Endothelial cell of umbilical vein (primary cell): ENCODE measurements at regions not wholly inside any gene's neighbourhood (a gene's known extent, or its start where the extent isn't known, plus 50 kb on each side); places are given as distances from the start of the nearest gene placed in this dataset.

Experiments used
- BruUV-seq: library from RNA; stranded (reverse); fragments of 400-500 nt; replicated peaks from 2 replicates; lab custom pipeline; 2021; lab: Mats Ljungman, UMichigan
- CTCF ChIA-PET: fragments of 300-600, 350-600 bp; sonication (Branson Sonifier 250); formaldehyde crosslinking; loops from one replicate; lab custom pipeline; 2021; ENCODE audit warnings: antibody characterized with exemption, inconsistent platforms; lab: Charles Lee
- POLR2A ChIA-PET: fragments of 300-600, 350-600 bp; sonication (Branson Sonifier 250); formaldehyde crosslinking; loops from one replicate; lab custom pipeline; 2021; ENCODE audit warnings: antibody characterized with exemption, inconsistent platforms; lab: Charles Lee
- DNase-seq: peaks from one replicate; pipeline ENCODE4 v3.0.0-alpha.2; 2011; ENCODE audit warnings: low read depth, low spot score
- FAIRE-seq: peaks from 2 replicates; lab custom pipeline; 2011; peaks lifted over from hg19 to GRCh38; lab: Jason Lieb, UNC
- H2AFZ ChIP-seq: 2 replicates; pipeline ENCODE4 v1.6.0; 2012; ENCODE audit warnings: low read depth, low read length, control low read depth, inconsistent platforms
- H3K27ac ChIP-seq: 2 replicates; pipeline ENCODE4 v1.5.1; 2011; ENCODE audit warnings: low read depth, mild to moderate bottlenecking, control low read depth, low read length, moderate library complexity; ENCODE audit not compliant: insufficient read depth
- H3K27me3 ChIP-seq, 2 experiments: 2 replicates each; pipeline versions ENCODE4 v1.6.0 to v1.6.1; 2011; ENCODE audit warnings: low read length in 2 of 2, mixed read lengths in 1 of 2; ENCODE audit not compliant: control insufficient read depth in 2 of 2, insufficient read depth in 2 of 2
- H3K36me3 ChIP-seq, 2 experiments: 2 replicates in 1 of 2; 3 replicates in 1 of 2; pipeline ENCODE4 v1.5.1; 2011; ENCODE audit warnings: low read length in 2 of 2, mild to moderate bottlenecking in 1 of 2, moderate library complexity in 1 of 2; ENCODE audit not compliant: control insufficient read depth in 2 of 2, insufficient read depth in 2 of 2; ENCODE audit errors: extremely low read depth in 1 of 2
- H3K4me1 ChIP-seq: 3 replicates; pipeline ENCODE4 v1.5.1; 2011; ENCODE audit warnings: mild to moderate bottlenecking, low read length; ENCODE audit not compliant: control insufficient read depth, insufficient read depth; ENCODE audit errors: extremely low read depth
- H3K4me2 ChIP-seq: 2 replicates; pipeline ENCODE4 v1.6.1; 2011; ENCODE audit warnings: low read length, control low read depth, mixed read lengths; ENCODE audit not compliant: insufficient read depth
- H3K4me3 ChIP-seq, 3 experiments: fragments of 200-600 bp in 1 of 3; sonication (generic), shearing (Covaris generic) in 1 of 3; replicated peaks in 1 of 3; 2 replicates each; pipeline ENCODE4 v1.5.1; 2011 to 2016; ENCODE audit warnings: control low read depth in 3 of 3, low read length in 3 of 3, mild to moderate bottlenecking in 2 of 3, inconsistent platforms in 1 of 3, low read depth in 1 of 3, moderate library complexity in 1 of 3; ENCODE audit not compliant: insufficient read depth in 1 of 3
- H3K79me2 ChIP-seq: 2 replicates; pipeline ENCODE4 v1.6.0; 2012; ENCODE audit warnings: low read length, inconsistent platforms; ENCODE audit not compliant: control insufficient read depth, insufficient read depth
- H3K9ac ChIP-seq: replicated peaks from 2 replicates; pipeline ENCODE3; 2011; ENCODE audit warnings: low read length, control low read depth; ENCODE audit not compliant: insufficient read depth; ENCODE audit errors: extremely low read depth
- H3K9me1 ChIP-seq: replicated peaks from 3 replicates; pipeline ENCODE4 v1.6.0; 2011; ENCODE audit warnings: mild to moderate bottlenecking, low read length; ENCODE audit not compliant: control insufficient read depth, insufficient read depth; ENCODE audit errors: extremely low read depth
- H3K9me3 ChIP-seq: replicated peaks from 2 replicates; pipeline ENCODE4 v1.5.1; 2012; ENCODE audit warnings: low read length, inconsistent platforms; ENCODE audit not compliant: control insufficient read depth, insufficient read depth
- H4K20me1 ChIP-seq: replicated peaks from 2 replicates; pipeline ENCODE3; 2011; ENCODE audit warnings: mild to moderate bottlenecking, low read length; ENCODE audit not compliant: control insufficient read depth, insufficient read depth; ENCODE audit errors: extremely low read depth
- POLR2A ChIP-seq: IDR thresholded peaks from 2 replicates; pipeline ENCODE4 v1.6.1; 2012; ENCODE audit warnings: low read depth, mild to moderate bottlenecking, control low read depth, low read length
- POLR2AphosphoS5 ChIP-seq: IDR thresholded peaks from 2 replicates; pipeline ENCODE4 v1.6.1; 2012; ENCODE audit warnings: low read depth, mild to moderate bottlenecking, control low read depth, low read length, moderate library complexity; ENCODE audit not compliant: insufficient read depth
- dilution Hi-C: fragments of 300-500 bp; cut with MboI; formaldehyde crosslinking; loops from one replicate; pipeline ENCODE4 v1.15.0; 2019; ENCODE audit warnings: low sequenced_read_pairs; ENCODE audit not compliant: extremely low pct_ligation_motif_present
- intact Hi-C: fragments of 100-400 bp; cut with micrococcal nuclease; formaldehyde crosslinking; loops from one replicate; pipeline ENCODE4 v1.10.0; 2022
- TF ChIP-seq, protein P1 (sequence below), 2 donors: IDR thresholded peaks; 1 replicate in 1 of 2; 2 replicates in 1 of 2; pipeline ENCODE4 v1.5.1; 2011; ENCODE audit warnings: low read length in 2 of 2, mild to moderate bottlenecking in 2 of 2, moderate library complexity in 2 of 2, control low read depth in 1 of 2, inconsistent platforms in 1 of 2, low read depth in 1 of 2; ENCODE audit not compliant: insufficient read depth in 1 of 2; ENCODE audit errors: extremely low read depth in 1 of 2

DNA sequence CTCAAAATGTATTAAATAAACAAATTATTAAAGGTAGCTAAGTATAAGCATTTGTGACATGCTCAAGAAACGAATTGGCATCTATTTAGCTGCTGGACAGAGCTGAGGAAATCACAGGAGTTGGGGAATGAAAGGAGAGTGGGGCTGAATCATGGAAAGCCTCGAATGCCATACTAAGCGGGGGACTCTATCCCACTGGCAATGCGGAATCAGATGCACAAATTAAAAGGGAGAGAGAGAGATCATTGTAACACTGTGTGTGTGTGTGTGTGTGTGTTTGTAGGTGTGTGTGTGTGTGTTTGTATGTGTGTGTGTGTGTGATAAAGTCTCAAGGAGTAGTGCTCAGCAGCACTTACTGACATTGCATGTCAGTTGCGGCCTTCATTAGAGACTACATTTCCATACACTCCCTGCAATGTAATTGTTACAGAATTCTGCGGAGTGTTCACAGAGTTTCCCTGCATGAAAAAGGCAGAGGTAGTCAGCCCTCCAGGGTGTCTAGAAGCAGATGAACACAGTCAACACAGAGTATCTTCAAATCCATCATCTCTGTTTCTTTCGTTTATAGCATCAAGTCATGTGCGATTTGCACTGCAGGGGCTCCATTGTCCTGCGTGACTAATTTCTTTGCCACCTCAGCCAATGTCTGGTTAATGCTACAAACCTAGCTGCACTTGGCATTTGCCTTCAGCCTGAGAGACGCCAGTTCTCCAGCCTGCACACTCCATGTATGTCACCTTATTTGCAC lies 111.7 kb upstream of the CYRIA start:
- Histone ChIP-seq H2AFZ (no peak overlapping the region), H3K9me1 (no peaks in the 10 kb centered on the region), H3K27ac (no peak overlapping the region), H3K27me3 (no peaks in the 10 kb centered on the region), H3K9ac (no peak overlapping the region), H3K9me3 (no peaks in the 10 kb centered on the region), H3K79me2 (no peaks in the 10 kb centered on the region), H3K4me2 (no peak overlapping the region), H3K36me3 (no peaks in the 10 kb centered on the region), H3K4me3 (no peak overlapping the region), H4K20me1 (no peaks in the 10 kb centered on the region), H3K4me1 (no peaks in the 10 kb centered on the region)
- intact Hi-C loops (loop anchor here (10.0 kb wide), 1 partner anchor 868 kb away; no protein-coding TSS in a partner anchor), dilution Hi-C loops (no loop called here)
- POLR2A ChIA-PET, result no interaction called here
- CTCF ChIA-PET, result interaction anchor here (2.0 kb wide), 1 partner anchor 894 kb away, joined by 7 read pairs; no protein-coding TSS in a partner anchor
- FAIRE-seq, result no peak
- DNase-seq, result no peak
- no peak for TF ChIP-seq POLR2AphosphoS5
- no TSS peak for BruUV-seq

DNA sequence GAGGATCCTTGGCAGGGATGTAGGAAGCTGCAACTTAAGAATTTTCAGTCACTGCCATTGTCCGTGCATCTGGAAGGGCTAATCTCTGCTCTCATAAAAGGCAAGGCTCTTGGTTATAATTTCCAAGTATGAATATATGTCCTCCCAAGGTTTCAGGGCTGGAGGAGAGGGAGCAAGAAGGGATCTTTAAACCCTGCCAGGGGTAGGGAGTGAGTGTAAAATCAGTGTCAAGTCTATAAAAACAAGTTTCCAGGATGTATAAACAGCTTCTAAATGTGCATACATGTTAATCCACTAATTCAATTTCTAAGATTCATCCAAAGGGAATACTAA lies 110.2 kb upstream of the CYRIA start:
- no peak for TF ChIP-seq POLR2A
- no peak for TF ChIP-seq POLR2AphosphoS5
- TF ChIP-seq, protein P1, sequence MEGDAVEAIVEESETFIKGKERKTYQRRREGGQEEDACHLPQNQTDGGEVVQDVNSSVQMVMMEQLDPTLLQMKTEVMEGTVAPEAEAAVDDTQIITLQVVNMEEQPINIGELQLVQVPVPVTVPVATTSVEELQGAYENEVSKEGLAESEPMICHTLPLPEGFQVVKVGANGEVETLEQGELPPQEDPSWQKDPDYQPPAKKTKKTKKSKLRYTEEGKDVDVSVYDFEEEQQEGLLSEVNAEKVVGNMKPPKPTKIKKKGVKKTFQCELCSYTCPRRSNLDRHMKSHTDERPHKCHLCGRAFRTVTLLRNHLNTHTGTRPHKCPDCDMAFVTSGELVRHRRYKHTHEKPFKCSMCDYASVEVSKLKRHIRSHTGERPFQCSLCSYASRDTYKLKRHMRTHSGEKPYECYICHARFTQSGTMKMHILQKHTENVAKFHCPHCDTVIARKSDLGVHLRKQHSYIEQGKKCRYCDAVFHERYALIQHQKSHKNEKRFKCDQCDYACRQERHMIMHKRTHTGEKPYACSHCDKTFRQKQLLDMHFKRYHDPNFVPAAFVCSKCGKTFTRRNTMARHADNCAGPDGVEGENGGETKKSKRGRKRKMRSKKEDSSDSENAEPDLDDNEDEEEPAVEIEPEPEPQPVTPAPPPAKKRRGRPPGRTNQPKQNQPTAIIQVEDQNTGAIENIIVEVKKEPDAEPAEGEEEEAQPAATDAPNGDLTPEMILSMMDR (IDR thresholded peaks at IDR 0.05; ENCODE audit: extremely low read depth in 1 of 2, insufficient read depth in 1 of 2, low read depth in 1 of 2, low read length in 2 of 2), result no peak
- Histone ChIP-seq H4K20me1 (no peaks in the 10 kb centered on the region), H3K4me1 (no peaks in the 10 kb centered on the region), H2AFZ (no peak overlapping the region), H3K4me2 (no peak overlapping the region), H3K9me3 (no peaks in the 10 kb centered on the region), H3K36me3 (no peaks in the 10 kb centered on the region), H3K27ac (no peak overlapping the region), H3K27me3 (no peaks in the 10 kb centered on the region), H3K4me3 (no peak overlapping the region), H3K9me1 (no peaks in the 10 kb centered on the region), H3K79me2 (no peaks in the 10 kb centered on the region), H3K9ac (no peak overlapping the region)
- ChIA-PET POLR2A (no interaction called here), CTCF (interaction anchor here (0.8 to 2.0 kb wide), 3 partner anchors 9 to 895 kb away, joined by 3 to 7 read pairs (median 3); no protein-coding TSS in a partner anchor)
- intact Hi-C loops, result loop anchor here (10.0 kb wide), 1 partner anchor 869 kb away; no protein-coding TSS in a partner anchor
- BruUV-seq, result no TSS peak
- dilution Hi-C loops, result no loop called here
- DNase-seq (no peak), FAIRE-seq (no peak)
